HCT116 (cell line): ENCODE measurements at regions not wholly inside any gene's neighbourhood (a gene's known extent, or its start where the extent isn't known, plus 50 kb on each side); places are given as distances from the start of the nearest gene placed in this dataset.

Experiments
- ATAC-seq: fragments of 200-7000 bp; cut with Tn5 transposase; 2 replicates; pipeline ENCODE4 v1.9.1; 2020; ENCODE audit warnings: mild to moderate bottlenecking, moderate library complexity
- BruUV-seq: library from RNA; stranded (reverse); fragments of 400-500 nt; replicated peaks from 2 replicates; lab custom pipeline; 2021; lab: Mats Ljungman, UMichigan
- CTCF ChIA-PET: fragments of 300-600 bp; sonication (Branson Sonifier 250); formaldehyde crosslinking; loops from one replicate; lab custom pipeline; 2021; ENCODE audit warnings: antibody characterized with exemption; lab: Charles Lee
- POLR2A ChIA-PET: fragments of 300-600, 350-600 bp; sonication (Branson Sonifier 250); formaldehyde crosslinking; loops from one replicate; lab custom pipeline; 2021; ENCODE audit warnings: antibody characterized with exemption; lab: Charles Lee
- RAD21 ChIA-PET, 2 experiments: fragments of 300-600 bp; sonication (Branson Sonifier 250); formaldehyde crosslinking; loops; one replicate each; lab custom pipeline; 2023; ENCODE audit warnings: low total read pairs in 2 of 2; ENCODE audit not compliant: uncharacterized antibody in 2 of 2, unreplicated experiment in 2 of 2, low non-redundant PET in 1 of 2; lab: Charles Lee
- DNase-seq: peaks from one replicate; pipeline ENCODE4 v3.0.0-alpha.2; 2010; ENCODE audit warnings: low read depth, low spot score
- H2AFZ ChIP-seq: fragments of 200-600 bp; shearing (Covaris generic), sonication (generic); 2 replicates; pipeline ENCODE4 v1.6.1; 2017; ENCODE audit warnings: low read depth, mixed run types, mixed read lengths, antibody characterized with exemption, low read length; ENCODE audit not compliant: poor library complexity, severe bottlenecking
- H3K27ac ChIP-seq: 2 replicates; pipeline ENCODE4 v1.5.1; 2012; ENCODE audit warnings: low read depth, low read length
- H3K27me3 ChIP-seq: fragments of 200-600 bp; sonication (generic); 2 replicates; pipeline ENCODE4 v1.6.1; 2016; ENCODE audit warnings: mixed run types, low read length, mixed read lengths; ENCODE audit not compliant: insufficient read depth
- H3K36me3 ChIP-seq, 2 experiments: fragments of 200-500 bp in 1 of 2; fragments of 200-600 bp in 1 of 2; sonication (Bioruptor generic) in 1 of 2; sonication (generic) in 1 of 2; 2 replicates each; pipeline versions ENCODE4 v1.5.1 to v1.6.1; 2014 to 2016; ENCODE audit warnings: low read length in 2 of 2, inconsistent platforms in 1 of 2, mixed read lengths in 1 of 2, mixed run types in 1 of 2; ENCODE audit not compliant: insufficient read depth in 2 of 2, control insufficient read depth in 1 of 2
- H3K4me1 ChIP-seq, 2 experiments: fragments of 200-600 bp in 1 of 2; sonication (generic) in 1 of 2; 2 replicates each; pipeline versions ENCODE4 v1.5.1 to v1.6.1; 2012 to 2017; ENCODE audit warnings: low read length in 2 of 2, inconsistent platforms in 1 of 2, mild to moderate bottlenecking in 1 of 2, mixed read lengths in 1 of 2, mixed run types in 1 of 2, moderate library complexity in 1 of 2; ENCODE audit not compliant: insufficient read depth in 2 of 2, control insufficient read depth in 1 of 2
- H3K4me2 ChIP-seq: fragments of 200-600 bp; sonication (generic); 2 replicates; pipeline ENCODE4 v1.6.1; 2017; ENCODE audit warnings: mixed run types, low read length, mixed read lengths
- H3K4me3 ChIP-seq, 2 experiments: fragments of 200-600 bp in 1 of 2; sonication (generic) in 1 of 2; replicated peaks in 1 of 2; 2 replicates each; pipeline ENCODE4 v1.5.1; 2011 to 2016; ENCODE audit warnings: low read length in 2 of 2, control low read depth in 1 of 2, low read depth in 1 of 2, mild to moderate bottlenecking in 1 of 2, mixed read lengths in 1 of 2, mixed run types in 1 of 2
- H3K79me2 ChIP-seq: fragments of 200-600 bp; sonication (generic); 2 replicates; pipeline ENCODE4 v1.6.1; 2017; ENCODE audit warnings: mild to moderate bottlenecking, mixed run types, low read length, moderate library complexity, mixed read lengths; ENCODE audit not compliant: insufficient read depth
- H3K9ac ChIP-seq: fragments of 200-600 bp; sonication (generic); 2 replicates; pipeline ENCODE4 v1.6.1; 2016; ENCODE audit warnings: low read length, mixed read lengths
- H3K9me2 ChIP-seq: fragments of 200-600 bp; sonication (generic), shearing (Covaris generic); 2 replicates; pipeline ENCODE4 v1.6.1; 2017; ENCODE audit warnings: mixed run types, mild to moderate bottlenecking, moderate library complexity; ENCODE audit not compliant: insufficient read depth
- H3K9me3 ChIP-seq, 2 experiments: fragments of 200-500 bp in 1 of 2; fragments of 200-600 bp in 1 of 2; sonication (Bioruptor generic) in 1 of 2; sonication (generic) in 1 of 2; 2 replicates each; pipeline ENCODE4 v1.6.1; 2014 to 2017; ENCODE audit warnings: low read length in 2 of 2, mixed read lengths in 2 of 2, inconsistent platforms in 1 of 2, low read depth in 1 of 2, mild to moderate bottlenecking in 1 of 2, mixed run types in 1 of 2, moderate library complexity in 1 of 2; ENCODE audit not compliant: control insufficient read depth in 1 of 2, insufficient read depth in 1 of 2
- H4K20me1 ChIP-seq: fragments of 200-600 bp; sonication (generic), shearing (Covaris generic); 2 replicates; pipeline ENCODE4 v1.6.1; 2017; ENCODE audit warnings: mixed run types, mild to moderate bottlenecking, moderate library complexity; ENCODE audit not compliant: insufficient read depth
- ATF3 ChIP-seq: IDR thresholded peaks from 2 replicates; pipeline ENCODE4 v1.6.1; 2012
- CTCF ChIP-seq, 3 experiments: fragments of 200-600 bp in 1 of 3; sonication (generic) in 1 of 3; IDR thresholded peaks in 2 of 3; conservative IDR thresholded peaks in 1 of 3; 2 replicates each; pipeline ENCODE4 v1.5.1; 2012 to 2017; ENCODE audit warnings: low read depth in 2 of 3, low read length in 2 of 3, antibody characterized with exemption in 1 of 3, borderline replicate concordance in 1 of 3, control low read depth in 1 of 3, mild to moderate bottlenecking in 1 of 3, mixed read lengths in 1 of 3, mixed run types in 1 of 3, moderate library complexity in 1 of 3; ENCODE audit not compliant: insufficient read depth in 1 of 3
- EZH2 ChIP-seq: fragments of 200-600 bp; sonication (generic); IDR thresholded peaks from 2 replicates; pipeline ENCODE4 v1.6.1; 2017; ENCODE audit warnings: antibody characterized with exemption, mixed run types
- FOSL1 ChIP-seq: IDR thresholded peaks from 2 replicates; pipeline ENCODE4 v1.6.1; 2012; ENCODE audit warnings: low read depth
- MAX ChIP-seq: IDR thresholded peaks from 2 replicates; pipeline ENCODE4 v1.6.1; 2012
- POLR2A ChIP-seq: IDR thresholded peaks from 2 replicates; pipeline ENCODE4 v1.7.0; 2011; ENCODE audit warnings: borderline replicate concordance; ENCODE audit not compliant: insufficient read depth, insufficient read length; ENCODE audit errors: extremely low read depth
- POLR2AphosphoS5 ChIP-seq: IDR thresholded peaks from 2 replicates; pipeline ENCODE4 v1.6.1; 2011; ENCODE audit warnings: mild to moderate bottlenecking, low read depth, low read length, moderate library complexity
- SP1 ChIP-seq: IDR thresholded peaks from 2 replicates; pipeline ENCODE4 v1.6.1; 2012; ENCODE audit warnings: low read depth
- YY1 ChIP-seq: IDR thresholded peaks from 2 replicates; pipeline ENCODE4 v1.6.1; 2011; ENCODE audit warnings: low read length, low read depth, moderate library complexity, mild to moderate bottlenecking; ENCODE audit not compliant: insufficient replicate concordance; ENCODE audit errors: extremely low read depth
- ZNF274 ChIP-seq: fragments of 200-500 bp; sonication (Bioruptor generic); IDR thresholded peaks from 2 replicates; pipeline ENCODE4 v1.6.1; 2014; ENCODE audit warnings: mild to moderate bottlenecking, low read depth, low read length, inconsistent platforms
- intact Hi-C: fragments of 100-400 bp; cut with micrococcal nuclease; formaldehyde crosslinking; loops from 2 replicates; pipeline ENCODE4 v1.10.0; 2022
- TF ChIP-seq, protein P1 (sequence below): IDR thresholded peaks from 2 replicates; pipeline ENCODE4 v1.6.1; 2011; ENCODE audit warnings: mild to moderate bottlenecking, low read length, moderate library complexity; ENCODE audit not compliant: insufficient replicate concordance; ENCODE audit errors: extremely low read depth

- no TSS peak for BruUV-seq
- Histone ChIP-seq H3K9me3 (no peaks in the 10 kb centered on the region), H3K4me3 (no peak overlapping the region), H4K20me1 (no peaks in the 10 kb centered on the region), H3K4me1 (no peaks in the 10 kb centered on the region), H3K4me2 (no peak overlapping the region), H3K9me2 (no peaks in the 10 kb centered on the region), H3K27ac (no peak overlapping the region), H3K9ac (no peak overlapping the region), H3K79me2 (no peaks in the 10 kb centered on the region), H3K27me3 (no peaks in the 10 kb centered on the region), H3K36me3 (no peaks in the 10 kb centered on the region), H2AFZ (no peak overlapping the region)
- ChIA-PET CTCF (no interaction called here), RAD21 (no interaction called here), POLR2A (no interaction called here)
- DNase-seq (no peak), ATAC-seq (no peak)
- TF ChIP-seq ZNF274 (no peak), EZH2 (no peak), YY1 (no peak), MAX (no peak), POLR2A (no peak), ATF3 (no peak), CTCF (IDR thresholded peaks at IDR 0.05 in 2 of 3, conservative IDR thresholded peaks at IDR 0.05 in 1 of 3; ENCODE audit: borderline replicate concordance in 1 of 3, insufficient read depth in 1 of 3, low read depth in 2 of 3, low read length in 2 of 3) (no peak), POLR2AphosphoS5 (no peak), SP1 (no peak), FOSL1 (no peak)
- TF ChIP-seq, protein P1, sequence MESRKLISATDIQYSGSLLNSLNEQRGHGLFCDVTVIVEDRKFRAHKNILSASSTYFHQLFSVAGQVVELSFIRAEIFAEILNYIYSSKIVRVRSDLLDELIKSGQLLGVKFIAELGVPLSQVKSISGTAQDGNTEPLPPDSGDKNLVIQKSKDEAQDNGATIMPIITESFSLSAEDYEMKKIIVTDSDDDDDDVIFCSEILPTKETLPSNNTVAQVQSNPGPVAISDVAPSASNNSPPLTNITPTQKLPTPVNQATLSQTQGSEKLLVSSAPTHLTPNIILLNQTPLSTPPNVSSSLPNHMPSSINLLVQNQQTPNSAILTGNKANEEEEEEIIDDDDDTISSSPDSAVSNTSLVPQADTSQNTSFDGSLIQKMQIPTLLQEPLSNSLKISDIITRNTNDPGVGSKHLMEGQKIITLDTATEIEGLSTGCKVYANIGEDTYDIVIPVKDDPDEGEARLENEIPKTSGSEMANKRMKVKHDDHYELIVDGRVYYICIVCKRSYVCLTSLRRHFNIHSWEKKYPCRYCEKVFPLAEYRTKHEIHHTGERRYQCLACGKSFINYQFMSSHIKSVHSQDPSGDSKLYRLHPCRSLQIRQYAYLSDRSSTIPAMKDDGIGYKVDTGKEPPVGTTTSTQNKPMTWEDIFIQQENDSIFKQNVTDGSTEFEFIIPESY, result no peak
- intact Hi-C loops, result no loop called here
These were observed 64.2 kb upstream of the ATP12A start for GRCh38 chr13:24615911-24616472.
